Gastroesophageal sphincter (tissue), 4 donors: ENCODE measurements at regions not wholly inside any gene's neighbourhood (a gene's known extent, or its start where the extent isn't known, plus 50 kb on each side); places are given as distances from the start of the nearest gene placed in this dataset.

Experiments
- ATAC-seq: fragments of 150-250 bp; one replicate; pipeline ENCODE4 v1.9.1; 2016; ENCODE audit warnings: mild to moderate bottlenecking, moderate library complexity
- H3K27ac ChIP-seq, 4 donors: fragments of 200-600 bp; sonication (generic) in 3 of 4; 1 replicate in 3 of 4; 2 replicates in 1 of 4; pipeline ENCODE4 v1.5.1; 2016 to 2019
- H3K27me3 ChIP-seq: fragments of 200-600 bp; sonication (generic); one replicate; pipeline ENCODE4 v1.5.1; 2019
- H3K36me3 ChIP-seq, 2 donors: fragments of 200-600 bp; sonication (generic); one replicate each; pipeline ENCODE4 v1.5.1; 2019; ENCODE audit warnings: control low read depth in 1 of 2
- H3K4me1 ChIP-seq, 3 donors: fragments of 200-600 bp; sonication (generic); 1 replicate in 2 of 3; 2 replicates in 1 of 3; pipeline ENCODE4 v1.5.1; 2016 to 2019; ENCODE audit warnings: control low read depth in 2 of 3
- H3K4me3 ChIP-seq, 2 donors: fragments of 200-600 bp; sonication (generic); one replicate each; pipeline ENCODE4 v1.5.1; 2019; ENCODE audit warnings: mild to moderate bottlenecking in 1 of 2, moderate library complexity in 1 of 2
- H3K9me3 ChIP-seq, 3 donors: fragments of 200-600 bp; sonication (generic); one replicate each; pipeline ENCODE4 v1.5.1; 2017 to 2019; ENCODE audit warnings: control low read depth in 2 of 3
- EP300 ChIP-seq: sonication (generic); formaldehyde crosslinking; IDR thresholded peaks from one replicate; pipeline ENCODE4 v1.6.1; 2017; ENCODE audit warnings: antibody characterized with exemption, mild to moderate bottlenecking
- POLR2A ChIP-seq, 2 donors: fragments of 450-650 bp; IDR thresholded peaks; one replicate each; pipeline ENCODE4 v1.6.1; 2017; ENCODE audit warnings: antibody characterized with exemption in 2 of 2, mild to moderate bottlenecking in 2 of 2, moderate library complexity in 1 of 2
- POLR2AphosphoS5 ChIP-seq: sonication (generic); formaldehyde crosslinking; IDR thresholded peaks from one replicate; pipeline ENCODE4 v1.6.1; 2017; ENCODE audit warnings: antibody characterized with exemption
- WGBS, 2 donors: methylation state at CpG; one replicate each; pipeline ENCODE4 v1.1.5; 2018; ENCODE audit warnings: low coverage in 1 of 2; 5-methylcytosine and 5-hydroxymethylcytosine counted together
- TF ChIP-seq, protein P1 (sequence below), 4 experiments: fragments of 200-600 bp in 2 of 4; fragments of 450-650 bp in 2 of 4; sonication (generic) in 1 of 4; IDR thresholded peaks; one replicate each; pipeline ENCODE4 v1.5.1; 2017 to 2019; ENCODE audit warnings: antibody characterized with exemption in 4 of 4, mild to moderate bottlenecking in 2 of 4, moderate library complexity in 2 of 4

GRCh38 chr1:217021956-217022355, 298.7 kb upstream of the ESRRG start:
- H3K4me1 ChIP-seq = peaks cover 3 to 19% (median 7%) of the 10 kb centered on the region in 3 donors
- no peak for ATAC-seq
- no peaks in the 10 kb centered on the region for H3K9me3 ChIP-seq
- 13 to 19% methylated on average over 1 to 2 of the region's 2 CpGs for WGBS, 2 donors
- peak overlapping the region in 3 of 4 donors; percentile 31 to 55 (median 51) for H3K27ac ChIP-seq
- H3K4me3 ChIP-seq = no peak overlapping the region
- H3K36me3 ChIP-seq = no peaks in the 10 kb centered on the region
- H3K27me3 ChIP-seq = no peaks in the 10 kb centered on the region
- TF ChIP-seq POLR2AphosphoS5 (no peak), POLR2A (IDR thresholded peaks at IDR 0.05) (no peak)

DNA sequence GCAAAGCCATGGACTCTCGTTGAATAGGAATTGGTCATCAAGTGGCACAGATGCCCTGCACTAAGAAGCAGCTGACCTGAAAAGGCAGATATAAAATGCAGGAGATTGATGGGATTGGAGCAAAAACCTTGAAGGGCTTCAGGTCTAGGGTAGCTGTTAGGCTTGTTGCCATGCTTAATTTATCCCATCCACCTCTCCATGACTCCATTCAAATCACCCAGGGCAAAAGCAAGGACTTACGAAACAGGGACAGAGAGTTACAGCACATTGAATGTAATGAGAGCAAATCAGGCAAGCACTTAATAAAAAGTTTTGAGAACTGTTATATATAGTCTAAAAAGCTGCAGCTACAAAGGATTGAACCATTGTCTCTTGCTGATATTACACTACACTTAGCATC, 298.2 kb upstream of the ESRRG start:
- H3K9me3 ChIP-seq = no peaks in the 10 kb centered on the region
- no peaks in the 10 kb centered on the region for H3K36me3 ChIP-seq
- peaks cover 3 to 19% (median 7%) of the 10 kb centered on the region in 3 donors for H3K4me1 ChIP-seq
- H3K4me3 ChIP-seq = no peak overlapping the region
- TF ChIP-seq, protein P1, sequence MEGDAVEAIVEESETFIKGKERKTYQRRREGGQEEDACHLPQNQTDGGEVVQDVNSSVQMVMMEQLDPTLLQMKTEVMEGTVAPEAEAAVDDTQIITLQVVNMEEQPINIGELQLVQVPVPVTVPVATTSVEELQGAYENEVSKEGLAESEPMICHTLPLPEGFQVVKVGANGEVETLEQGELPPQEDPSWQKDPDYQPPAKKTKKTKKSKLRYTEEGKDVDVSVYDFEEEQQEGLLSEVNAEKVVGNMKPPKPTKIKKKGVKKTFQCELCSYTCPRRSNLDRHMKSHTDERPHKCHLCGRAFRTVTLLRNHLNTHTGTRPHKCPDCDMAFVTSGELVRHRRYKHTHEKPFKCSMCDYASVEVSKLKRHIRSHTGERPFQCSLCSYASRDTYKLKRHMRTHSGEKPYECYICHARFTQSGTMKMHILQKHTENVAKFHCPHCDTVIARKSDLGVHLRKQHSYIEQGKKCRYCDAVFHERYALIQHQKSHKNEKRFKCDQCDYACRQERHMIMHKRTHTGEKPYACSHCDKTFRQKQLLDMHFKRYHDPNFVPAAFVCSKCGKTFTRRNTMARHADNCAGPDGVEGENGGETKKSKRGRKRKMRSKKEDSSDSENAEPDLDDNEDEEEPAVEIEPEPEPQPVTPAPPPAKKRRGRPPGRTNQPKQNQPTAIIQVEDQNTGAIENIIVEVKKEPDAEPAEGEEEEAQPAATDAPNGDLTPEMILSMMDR (IDR thresholded peaks at IDR 0.05) = no peak
- TF ChIP-seq POLR2AphosphoS5 (no peak), POLR2A (IDR thresholded peaks at IDR 0.05) (no peak), EP300 (no peak)
- no peak for ATAC-seq
- H3K27ac ChIP-seq = peak overlapping the region in 3 of 4 donors; percentile 31 to 55 (median 51)
- WGBS, 2 donors = 32 to 100% methylated on average over 1 to 2 of the region's 2 CpGs
- no peaks in the 10 kb centered on the region for H3K27me3 ChIP-seq

- H3K36me3 ChIP-seq = no peaks in the 10 kb centered on the region
These were observed 296.2 kb upstream of the ESRRG start for GRCh38 chr1:217019475-217019874.

DNA sequence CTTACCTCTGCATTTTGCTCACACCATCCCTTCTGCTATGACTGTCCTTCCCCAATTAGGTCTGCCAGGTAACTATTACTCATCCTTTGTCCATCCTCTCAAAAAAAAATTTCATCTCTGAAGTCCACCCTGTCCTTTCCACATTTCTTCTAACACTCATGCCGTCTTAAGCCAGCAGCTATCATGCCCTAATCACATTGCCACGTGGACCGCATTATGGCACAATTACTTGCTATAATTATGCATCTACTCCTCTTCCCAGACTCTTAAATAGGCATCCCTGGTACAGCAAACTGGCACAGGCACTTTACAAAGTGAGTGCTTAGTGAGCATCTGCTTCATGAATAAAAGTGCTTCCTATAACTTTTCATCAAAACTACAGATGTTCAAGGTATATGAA, 295.4 kb upstream of the ESRRG start:
- TF ChIP-seq EP300 (no peak), POLR2A (IDR thresholded peaks at IDR 0.05) (no peak), POLR2AphosphoS5 (no peak)
- TF ChIP-seq, protein P1 (IDR thresholded peaks at IDR 0.05) = no peak
- Histone ChIP-seq H3K27ac (no peak overlapping the region), H3K4me1 (peaks cover 3 to 19% (median 7%) of the 10 kb centered on the region in 3 donors), H3K27me3 (no peaks in the 10 kb centered on the region), H3K9me3 (no peaks in the 10 kb centered on the region), H3K36me3 (no peaks in the 10 kb centered on the region), H3K4me3 (no peak overlapping the region)
- WGBS, 2 donors = 51 to 73% methylated on average over 3 of the region's 3 CpGs
- ATAC-seq = no peak

More at GRCh38 chr1:217019475-217019874, 296.2 kb upstream of the ESRRG start:
- Histone ChIP-seq H3K27me3 (no peaks in the 10 kb centered on the region), H3K9me3 (no peaks in the 10 kb centered on the region), H3K4me1 (peaks cover 3 to 19% (median 7%) of the 10 kb centered on the region in 3 donors), H3K27ac (peak overlapping the region in 1 of 4 donors; percentile 4), H3K4me3 (no peak overlapping the region)
- 59 to 76% methylated on average over 2 of the region's 2 CpGs for WGBS, 2 donors
- TF ChIP-seq EP300 = no peak
- TF ChIP-seq, protein P1 (IDR thresholded peaks at IDR 0.05) = no peak
- TF ChIP-seq POLR2AphosphoS5 = no peak
- no peak for TF ChIP-seq POLR2A (IDR thresholded peaks at IDR 0.05)
- ATAC-seq = no peak

- Histone ChIP-seq H3K4me1 (peaks cover 2 to 13% (median 3%) of the 10 kb centered on the region in 3 donors), H3K27ac (no peak overlapping the region), H3K4me3 (no peak overlapping the region), H3K9me3 (no peaks in the 10 kb centered on the region), H3K36me3 (no peaks in the 10 kb centered on the region), H3K27me3 (no peaks in the 10 kb centered on the region)
- no peak for TF ChIP-seq POLR2AphosphoS5
- TF ChIP-seq, protein P1 (IDR thresholded peaks at IDR 0.05) = no peak
- no peak for TF ChIP-seq EP300
- TF ChIP-seq POLR2A (IDR thresholded peaks at IDR 0.05) = no peak
- no peak for ATAC-seq
These were observed 293.9 kb upstream of the ESRRG start for GRCh38 chr1:217017165-217017564.
